ENCODE measurements at regions not wholly inside any gene's neighbourhood (a gene's known extent, or its start where the extent isn't known, plus 50 kb on each side); places are given as distances from the start of the nearest gene placed in this dataset.

- no peak for DNase-seq
Measured at GRCh38 chr9:7980691-7981289, 181.2 kb upstream of the DMAC1 start.

GRCh38 chr9:7980041-7980440 lies 180.5 kb upstream of the DMAC1 start:
- DNase-seq = no peak

DNA sequence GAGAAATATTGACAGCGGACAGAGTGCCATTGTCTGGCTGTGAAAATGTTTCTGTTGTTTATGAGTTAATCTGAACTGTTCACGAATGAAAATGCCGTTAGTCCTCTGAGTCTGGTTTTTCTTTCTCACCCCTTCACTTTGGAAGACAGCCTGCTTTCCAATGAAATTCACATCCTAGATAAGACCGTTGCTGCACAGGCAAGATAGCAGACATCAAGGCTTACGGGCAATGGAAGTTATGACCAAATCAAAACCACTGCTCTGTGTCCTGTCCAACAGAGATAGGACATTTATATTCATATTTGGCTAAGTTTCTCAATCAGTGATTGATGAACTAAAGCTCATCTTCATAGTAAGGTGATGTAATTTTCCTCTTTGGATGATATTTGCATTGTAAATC lies 180.0 kb upstream of the DMAC1 start:
- DNase-seq = no peak

DNA sequence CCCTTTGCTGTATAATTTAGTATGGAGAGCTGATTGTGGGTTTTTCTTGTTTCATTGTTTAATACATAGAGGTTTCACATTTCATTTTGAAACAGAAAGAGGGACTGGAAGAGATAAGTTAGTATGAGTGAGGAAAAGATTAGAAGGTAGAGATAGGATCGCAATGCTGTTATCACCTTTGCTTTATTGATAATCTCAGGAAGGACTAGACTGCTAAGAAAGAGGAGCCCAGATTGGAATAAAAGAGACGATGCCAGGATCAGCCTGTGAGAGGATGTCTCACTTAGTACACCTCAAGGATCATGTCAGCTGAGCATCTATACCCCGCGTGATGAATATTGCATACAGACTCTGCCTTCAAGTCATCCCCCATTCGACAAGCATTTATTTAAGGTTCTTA lies 178.0 kb upstream of the DMAC1 start:
- DNase-seq = no peak

DNA sequence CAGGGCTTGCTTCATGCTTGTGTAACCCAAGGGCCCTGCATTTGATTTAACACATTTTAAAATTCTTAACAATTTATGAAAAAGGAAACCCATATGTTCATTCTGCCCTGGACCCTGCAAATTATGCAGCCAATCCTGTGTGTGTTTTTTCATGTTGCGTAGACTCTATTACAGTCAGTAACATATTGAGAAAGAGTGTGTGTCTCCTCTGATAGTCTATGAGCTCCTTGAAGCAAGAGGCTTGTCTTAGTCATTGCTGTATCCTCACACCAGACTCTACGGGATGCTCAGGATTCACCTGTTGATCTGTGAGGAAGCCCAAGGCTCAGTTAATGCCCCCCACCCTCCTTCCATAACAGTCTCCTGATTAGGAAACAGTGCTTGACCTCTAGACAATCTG lies 177.3 kb upstream of the DMAC1 start:
- no peak for DNase-seq

DNA sequence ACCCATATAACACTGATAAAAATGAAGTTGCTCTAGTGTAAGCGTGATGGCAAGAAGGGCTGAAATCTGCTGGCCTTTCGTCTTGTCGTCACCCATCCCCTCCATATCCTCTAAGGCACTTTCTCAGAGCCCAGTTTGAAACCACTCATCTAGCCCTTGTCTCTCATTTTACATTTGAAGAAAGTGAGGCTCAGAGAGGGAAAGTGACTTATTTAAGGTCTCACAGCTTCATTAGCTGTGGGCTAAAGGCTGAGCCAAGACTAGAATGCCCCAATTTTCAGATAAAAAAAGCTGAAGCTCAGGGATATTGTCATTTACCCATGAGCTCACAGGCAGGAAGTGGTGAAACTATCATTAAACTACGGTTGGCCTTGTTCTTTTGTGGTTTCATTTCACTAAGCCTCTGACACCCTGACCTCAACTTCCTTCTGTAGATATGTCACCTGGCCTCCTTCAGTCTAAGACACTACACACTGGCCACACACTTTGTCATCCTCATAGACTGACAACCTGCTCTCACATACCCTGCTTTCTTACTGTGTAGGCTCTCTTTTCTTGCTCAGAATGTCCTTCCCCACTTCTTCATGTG lies 176.7 kb upstream of the DMAC1 start:
- DNase-seq = peak; percentile 49

DNA sequence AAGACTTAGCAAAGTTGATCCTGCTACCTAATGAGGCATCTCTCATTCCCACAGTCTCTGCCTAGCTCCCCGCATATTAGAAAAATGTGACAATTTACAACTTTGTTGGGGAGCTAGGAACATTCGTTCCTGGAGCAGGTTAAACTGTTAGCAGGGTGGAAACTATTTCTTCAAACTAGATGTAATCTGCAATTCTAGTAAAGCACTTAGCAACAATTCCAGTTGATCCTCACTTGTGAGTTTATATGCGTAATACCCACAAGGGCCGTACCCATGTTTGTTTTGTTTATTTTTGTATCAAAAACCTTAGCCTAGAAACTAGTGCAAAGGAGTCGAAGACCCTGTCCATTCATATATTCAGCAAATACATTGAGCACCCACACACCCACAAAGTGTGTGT lies 175.8 kb upstream of the DMAC1 start:
- DNase-seq = no peak

GRCh38 chr9:7974335-7974960 lies 174.9 kb upstream of the DMAC1 start:
- peak; percentile 33 for DNase-seq

DNA sequence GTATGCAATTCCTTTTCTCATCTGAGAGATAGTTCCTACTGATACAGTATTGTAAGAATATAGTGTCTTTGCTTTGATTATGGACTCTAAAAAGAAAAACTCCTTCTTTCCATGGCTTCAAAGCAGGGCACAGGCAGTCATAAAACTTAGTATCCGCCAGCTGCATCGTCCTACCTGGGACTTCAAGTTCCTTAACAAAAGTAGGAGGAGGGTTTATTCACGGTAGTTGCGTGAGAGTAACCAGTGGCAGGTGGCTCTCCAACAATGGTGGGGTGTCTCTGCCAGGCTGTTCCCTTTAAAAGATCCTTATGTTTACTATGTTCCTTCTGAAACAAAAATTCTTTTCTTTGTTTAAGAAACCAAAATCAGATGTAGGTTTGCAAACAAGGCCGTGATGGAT lies 173.5 kb upstream of the DMAC1 start:
- DNase-seq = no peak

DNA sequence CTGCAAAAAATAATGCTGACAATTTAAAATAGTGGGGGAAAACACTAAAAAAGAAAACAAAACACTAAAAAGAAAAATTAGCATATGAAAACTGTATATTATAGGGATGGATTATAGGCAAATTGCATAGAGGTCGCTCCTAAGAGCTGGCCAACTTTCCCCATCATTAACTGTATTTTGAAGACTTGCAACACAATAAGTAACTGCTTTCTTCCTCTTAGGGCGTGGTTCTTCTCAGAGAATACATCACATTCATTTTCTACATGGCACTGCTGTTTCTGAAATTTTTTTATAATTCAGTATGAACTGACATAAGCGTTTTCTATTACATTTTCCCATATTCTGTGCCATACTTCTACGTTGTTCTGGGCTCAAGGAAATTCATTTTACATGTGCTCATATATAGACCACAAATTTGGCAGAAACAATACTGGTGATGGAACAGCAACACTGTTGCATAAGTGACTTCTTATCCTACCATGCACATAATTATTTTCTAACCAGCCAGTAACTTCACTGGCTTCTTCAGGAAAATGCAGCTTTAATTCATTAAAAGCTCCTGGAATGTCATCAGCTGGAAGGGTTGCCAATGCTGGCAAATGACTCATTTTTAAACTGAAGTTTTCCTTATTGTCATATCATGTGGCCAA lies 171.2 kb upstream of the DMAC1 start:
- DNase-seq = no peak

- DNase-seq = no peak
Measured at GRCh38 chr9:7968687-7969086, 169.1 kb upstream of the DMAC1 start.

GRCh38 chr9:7967851-7968250 lies 168.3 kb upstream of the DMAC1 start:
- no peak for DNase-seq

DNA sequence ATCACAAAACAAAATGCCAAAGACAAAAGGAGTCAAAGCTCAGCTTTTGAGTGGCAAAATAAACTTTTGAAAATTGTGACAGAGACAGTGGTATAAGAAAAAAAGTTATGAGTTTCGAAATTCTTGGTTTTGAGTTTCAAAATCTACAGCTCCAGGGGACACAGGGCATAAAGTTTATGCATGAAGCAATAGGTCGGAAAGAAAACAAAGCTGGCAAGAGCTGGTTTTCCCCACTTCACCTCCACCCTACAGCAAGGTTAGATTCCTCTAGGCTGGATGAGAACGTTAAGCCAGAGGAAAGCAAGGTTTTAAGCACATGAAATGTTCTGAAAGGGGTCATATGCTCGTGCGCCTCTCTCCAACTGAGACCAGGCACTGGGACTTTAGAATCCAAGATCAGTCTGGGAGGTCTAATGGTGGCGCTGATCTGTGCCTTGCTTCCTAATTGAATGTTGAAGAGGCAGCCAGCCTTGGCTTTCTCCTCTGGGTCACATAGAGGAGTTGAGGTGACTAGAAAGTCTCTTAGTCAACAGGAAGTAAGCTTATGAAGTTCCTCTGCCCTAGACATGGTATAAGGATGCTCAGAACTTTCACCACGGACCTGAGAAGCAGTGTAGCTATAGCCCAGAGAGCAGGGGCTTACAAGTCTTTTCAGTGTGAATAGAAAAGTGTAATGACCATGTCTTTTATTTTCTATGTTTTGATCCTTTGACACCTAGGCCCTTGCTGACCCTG lies 167.7 kb upstream of the DMAC1 start:
- no peak for DNase-seq

DNA sequence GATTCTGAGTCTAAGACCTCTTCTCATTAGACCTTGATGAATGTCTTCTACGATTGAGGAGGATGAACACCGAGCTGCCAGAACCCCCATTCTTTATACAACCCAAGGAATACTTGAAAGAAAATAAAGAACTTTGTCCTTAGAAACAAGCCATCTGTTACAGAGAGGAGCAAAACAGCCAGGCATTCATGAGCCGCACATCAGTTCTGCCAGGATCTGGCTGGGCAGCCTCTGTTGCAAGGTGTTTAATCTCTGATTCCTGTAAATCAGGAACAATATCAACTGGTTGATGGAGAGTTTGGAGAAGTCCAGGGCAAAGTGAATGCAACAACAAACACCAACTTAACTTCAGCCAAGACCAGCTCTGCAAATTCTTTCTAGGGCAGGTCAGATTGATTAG lies 165.5 kb upstream of the DMAC1 start:
- no peak for DNase-seq

DNA sequence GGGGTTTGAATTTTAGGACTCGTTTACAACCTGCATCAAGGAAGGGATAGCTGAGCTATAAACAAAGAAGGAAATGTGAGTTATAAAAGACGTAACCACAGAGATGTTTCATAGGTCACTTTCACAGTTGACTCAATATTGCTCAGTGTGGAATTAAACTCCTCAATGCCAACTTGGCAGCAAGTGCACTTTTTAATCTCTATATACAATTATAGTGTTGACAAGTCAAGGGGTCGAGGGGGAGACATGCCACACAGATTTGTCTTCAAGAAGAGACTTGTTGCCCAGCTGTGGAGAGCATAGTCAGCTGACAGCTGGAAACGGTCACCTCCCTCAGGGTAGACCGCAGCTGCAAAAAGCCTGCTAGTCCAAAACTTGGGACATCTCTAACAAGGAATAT lies 163.4 kb upstream of the DMAC1 start:
- DNase-seq = no peak

GRCh38 chr9:7961076-7961475 lies 161.5 kb upstream of the DMAC1 start:
- DNase-seq = no peak

DNA sequence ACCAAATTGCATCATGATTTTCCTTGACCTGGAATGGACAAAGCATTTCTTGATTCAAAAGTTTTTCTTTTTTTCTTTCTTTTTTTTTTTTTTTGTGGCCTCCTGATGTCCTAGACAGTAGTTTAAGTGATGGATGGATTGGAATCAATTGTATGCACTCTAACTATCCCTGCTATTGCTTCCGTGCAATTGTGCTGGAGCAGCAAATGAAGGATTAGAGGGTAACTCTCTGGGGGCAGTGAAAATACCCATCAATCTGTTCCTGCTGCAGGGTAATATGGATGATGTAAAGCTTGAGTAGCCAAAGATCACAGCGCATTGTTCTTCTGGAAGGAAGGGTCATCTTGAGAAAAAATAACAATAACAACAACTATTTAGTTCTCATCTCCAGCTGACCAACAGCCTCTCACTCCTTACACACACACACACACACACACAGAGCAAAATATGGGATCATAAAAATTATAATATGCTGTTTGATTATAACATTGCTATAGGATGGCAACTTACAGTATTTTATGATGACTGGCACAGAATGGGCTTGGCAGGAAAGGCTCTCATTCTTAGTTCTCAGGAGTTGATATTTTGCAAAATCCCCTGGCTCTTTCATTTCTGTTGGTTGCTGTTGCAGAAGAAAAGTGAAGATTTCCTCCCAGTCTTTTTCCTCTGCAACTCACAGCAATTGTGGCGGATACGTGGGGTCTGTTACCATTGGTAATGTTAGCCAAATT lies 160.9 kb upstream of the DMAC1 start:
- no peak for DNase-seq

- no peak for DNase-seq
Measured at GRCh38 chr9:7957803-7958202, 158.2 kb upstream of the DMAC1 start.

DNA sequence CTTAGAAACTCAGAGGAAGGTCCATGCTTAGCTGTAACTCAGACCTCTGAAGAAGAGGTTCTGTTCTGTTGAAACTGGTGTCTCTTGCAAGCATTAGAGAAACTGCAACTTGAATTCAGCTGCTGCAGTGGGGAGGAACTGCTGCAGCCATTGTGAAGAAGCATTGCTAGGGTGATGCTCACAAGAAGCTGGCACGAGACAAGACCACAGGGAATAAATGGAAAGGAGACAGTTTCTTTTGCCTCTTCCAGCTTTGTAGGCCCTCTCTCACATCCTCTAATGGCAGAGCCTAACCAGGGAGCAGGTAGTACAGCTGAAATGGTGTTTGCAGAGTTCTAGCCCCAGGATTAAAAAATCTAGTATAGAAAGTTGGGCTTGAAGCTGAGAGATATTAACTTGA lies 148.0 kb upstream of the DMAC1 start:
- DNase-seq = no peak

- DNase-seq = no peak
Measured at GRCh38 chr9:7946458-7946857, 146.9 kb upstream of the DMAC1 start.

- DNase-seq = no peak
Measured at GRCh38 chr9:7944572-7944971, 145.0 kb upstream of the DMAC1 start.

DNA sequence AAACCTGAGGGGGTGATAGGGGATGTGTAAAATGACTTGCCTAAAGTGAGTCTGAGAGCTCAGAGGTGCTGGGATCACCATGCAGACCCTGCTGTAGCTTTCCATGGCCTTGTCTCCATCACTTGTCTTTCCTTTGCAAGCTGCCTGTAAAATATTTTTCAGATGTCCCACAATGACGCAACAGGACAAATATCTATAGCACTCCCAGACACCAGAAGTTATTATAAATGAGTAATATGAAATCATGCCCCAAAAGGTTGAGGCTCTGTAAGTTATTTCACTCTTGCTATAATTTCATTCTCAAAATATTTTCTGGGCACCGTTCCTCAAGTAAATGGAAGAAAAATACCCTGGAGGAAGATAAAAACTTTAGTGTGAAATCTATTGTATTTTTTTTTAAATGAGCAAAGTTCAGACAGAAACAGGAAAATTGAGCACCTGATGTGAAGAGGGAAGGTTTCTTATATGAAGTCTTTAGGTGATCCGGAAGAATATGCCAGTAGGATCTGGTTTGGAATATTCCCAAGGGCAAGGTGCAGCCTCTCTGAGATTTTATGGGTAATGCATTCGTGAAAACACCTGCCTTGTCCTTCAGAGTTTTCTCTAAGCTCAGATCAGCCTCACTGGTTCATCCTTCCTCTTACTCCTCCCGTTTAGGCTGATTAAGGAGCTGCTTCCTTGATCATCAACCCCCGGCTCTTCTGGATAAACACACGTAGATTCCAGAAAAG lies 138.3 kb upstream of the DMAC1 start:
- no peak for DNase-seq
